Spleen (tissue), 11 donors: ENCODE measurements at regions not wholly inside any gene's neighbourhood (a gene's known extent, or its start where the extent isn't known, plus 50 kb on each side); places are given as distances from the start of the nearest gene placed in this dataset.

ENCODE experiments used
- DNase-seq: peaks from one replicate; pipeline ENCODE4 v3.0.0-alpha.2; 2020
- H3K27ac ChIP-seq, 8 donors: fragments of 200-600 bp; sonication (generic) in 7 of 8; 1 replicate in 4 of 8; 2 replicates in 4 of 8; pipeline versions ENCODE4 v1.5.0 to v1.8.0; 2016 to 2021; ENCODE audit warnings: inconsistent platforms in 4 of 8, mild to moderate bottlenecking in 4 of 8, moderate library complexity in 1 of 8
- H3K27me3 ChIP-seq, 7 donors: fragments of 200-600 bp; sonication (generic) in 6 of 7; replicated peaks in 1 of 7; 1 replicate in 4 of 7; 2 replicates in 3 of 7; pipeline versions ENCODE4 v1.5.0 to v1.8.0; 2016 to 2021; ENCODE audit warnings: inconsistent platforms in 3 of 7, mild to moderate bottlenecking in 1 of 7
- H3K36me3 ChIP-seq, 6 donors: fragments of 200-600 bp; sonication (generic) in 5 of 6; 1 replicate in 4 of 6; 2 replicates in 2 of 6; pipeline versions ENCODE4 v1.5.0 to v1.8.0; 2016 to 2021; ENCODE audit warnings: inconsistent platforms in 2 of 6
- H3K4me1 ChIP-seq, 6 donors: fragments of 200-600 bp; sonication (generic) in 5 of 6; 1 replicate in 3 of 6; 2 replicates in 3 of 6; pipeline versions ENCODE4 v1.5.0 to v1.8.0; 2016 to 2021; ENCODE audit warnings: inconsistent platforms in 3 of 6
- H3K4me3 ChIP-seq, 8 donors: fragments of 200-600 bp; sonication (generic) in 7 of 8; 1 replicate in 4 of 8; 2 replicates in 4 of 8; pipeline versions ENCODE4 v1.5.0 to v1.8.0; 2016 to 2021; ENCODE audit warnings: inconsistent platforms in 4 of 8, mild to moderate bottlenecking in 4 of 8, moderate library complexity in 2 of 8
- H3K9me3 ChIP-seq, 8 donors: fragments of 200-600 bp; sonication (generic) in 7 of 8; 1 replicate in 4 of 8; 2 replicates in 4 of 8; pipeline versions ENCODE4 v1.5.0 to v1.8.0; 2016 to 2021; ENCODE audit warnings: inconsistent platforms in 4 of 8
- CTCF ChIP-seq, 11 experiments: fragments of 200-600 bp in 7 of 11; fragments of 450-650 bp in 4 of 11; sonication (generic) in 4 of 11; IDR thresholded peaks in 8 of 11; conservative IDR thresholded peaks in 3 of 11; 1 replicate in 7 of 11; 2 replicates in 4 of 11; pipeline versions ENCODE4 v1.4.0 to v1.8.0; 2016 to 2021; ENCODE audit warnings: antibody characterized with exemption in 11 of 11, inconsistent platforms in 4 of 11, mild to moderate bottlenecking in 1 of 11
- POLR2A ChIP-seq, 3 donors: fragments of 450-650 bp; IDR thresholded peaks; one replicate each; pipeline ENCODE4 v1.5.1; 2017; ENCODE audit warnings: antibody characterized with exemption in 3 of 3, mild to moderate bottlenecking in 1 of 3
- POLR2AphosphoS5 ChIP-seq, 3 donors: sonication (generic); formaldehyde crosslinking; IDR thresholded peaks; one replicate each; pipeline ENCODE4 v1.5.1; 2017; ENCODE audit warnings: antibody characterized with exemption in 3 of 3
- WGBS, 5 donors: extraction: QIAGEN DNeasy Blood & Tissue Kit in 3 of 5; methylation state at CpG; one replicate each; pipeline versions ENCODE4 v1.1.5 to v1.1.7; 2013 to 2018; 5-methylcytosine and 5-hydroxymethylcytosine counted together
- intact Hi-C: fragments of 100-400 bp; cut with DNase I; formaldehyde crosslinking; loops from one replicate; pipeline ENCODE4 v1.15.0; 2023; ENCODE audit warnings: low total_unique reads
- donor health status: healthy with polysubstance abuse.
- donor health status: DM: no; HTN: no; CAD: no; lungs with moderate emphysema.
- donor health status: DM: no; HTN: no; CAD: no.
- donor health status: Bipolar disorder and iron deficiency.
- donor health status: healthy.
- donor health status: DM: no; HTN: no; CAD: no.
- donor health status: DM: yes; HTN: yes; CAD: no.

GRCh38 chr7:25626451-25627131 is 398.3 kb upstream of the NPVF start:
- H3K27ac ChIP-seq = no peak overlapping the region
- H3K36me3 ChIP-seq = no peaks in the 10 kb centered on the region
- no peak overlapping the region for H3K4me3 ChIP-seq
- H3K9me3 ChIP-seq = no peaks in the 10 kb centered on the region
- peaks cover 0 to 25% (median 18%) of the 10 kb centered on the region in 6 donors for H3K4me1 ChIP-seq
- H3K27me3 ChIP-seq = no peaks in the 10 kb centered on the region
- 82 to 88% (median 86%) methylated on average over 4 of the region's 4 CpGs for WGBS, 5 donors
- DNase-seq = no peak
- intact Hi-C loops = no loop called here
- no peak for TF ChIP-seq CTCF (IDR thresholded peaks at IDR 0.05 in 8 of 11, conservative IDR thresholded peaks at IDR 0.05 in 3 of 11)
- TF ChIP-seq POLR2AphosphoS5 (IDR thresholded peaks at IDR 0.05) = no peak
- TF ChIP-seq POLR2A (IDR thresholded peaks at IDR 0.05) = no peak

GRCh38 chr7:25628446-25628845 is 400.2 kb upstream of the NPVF start:
- 44 to 93% (median 70%) methylated on average over 3 of the region's 3 CpGs for WGBS, 5 donors
- Histone ChIP-seq H3K27ac (no peak overlapping the region), H3K36me3 (no peaks in the 10 kb centered on the region)

GRCh38 chr7:25632616-25633015 is 404.3 kb upstream of the NPVF start:
- no peak for DNase-seq
- H3K27me3 ChIP-seq = no peaks in the 10 kb centered on the region
- no peak for TF ChIP-seq POLR2AphosphoS5 (IDR thresholded peaks at IDR 0.05)
- TF ChIP-seq CTCF (IDR thresholded peaks at IDR 0.05 in 8 of 11, conservative IDR thresholded peaks at IDR 0.05 in 3 of 11) = no peak
- TF ChIP-seq POLR2A (IDR thresholded peaks at IDR 0.05) = no peak
- WGBS, 5 donors = 89 to 96% (median 90%) methylated on average over 5 of the region's 5 CpGs
- no peaks in the 10 kb centered on the region for H3K9me3 ChIP-seq
- H3K4me1 ChIP-seq = no peaks in the 10 kb centered on the region
- no peaks in the 10 kb centered on the region for H3K36me3 ChIP-seq
- intact Hi-C loops = no loop called here
- H3K27ac ChIP-seq = no peak overlapping the region
- no peak overlapping the region for H3K4me3 ChIP-seq

More at GRCh38 chr7:25628446-25628845, 400.2 kb upstream of the NPVF start:
- no peak overlapping the region for H3K4me3 ChIP-seq
- TF ChIP-seq CTCF (IDR thresholded peaks at IDR 0.05 in 8 of 11, conservative IDR thresholded peaks at IDR 0.05 in 3 of 11) (no peak), POLR2A (IDR thresholded peaks at IDR 0.05) (no peak), POLR2AphosphoS5 (IDR thresholded peaks at IDR 0.05) (no peak)
- H3K4me1 ChIP-seq = peaks cover 0 to 19% (median 15%) of the 10 kb centered on the region in 6 donors
- no peaks in the 10 kb centered on the region for H3K27me3 ChIP-seq
- intact Hi-C loops = no loop called here
- DNase-seq = no peak
- H3K9me3 ChIP-seq = no peaks in the 10 kb centered on the region

GRCh38 chr7:25633426-25634036 is 405.2 kb upstream of the NPVF start:
- DNase-seq = no peak
- Histone ChIP-seq H3K9me3 (no peaks in the 10 kb centered on the region), H3K27ac (no peak overlapping the region), H3K4me3 (no peak overlapping the region), H3K27me3 (no peaks in the 10 kb centered on the region), H3K4me1 (no peaks in the 10 kb centered on the region), H3K36me3 (no peaks in the 10 kb centered on the region)
- no peak for TF ChIP-seq POLR2AphosphoS5 (IDR thresholded peaks at IDR 0.05)
- TF ChIP-seq CTCF (IDR thresholded peaks at IDR 0.05 in 8 of 11, conservative IDR thresholded peaks at IDR 0.05 in 3 of 11) = no peak
- TF ChIP-seq POLR2A (IDR thresholded peaks at IDR 0.05) = no peak
- intact Hi-C loops = no loop called here
- 85 to 93% (median 88%) methylated on average over 3 of the region's 3 CpGs for WGBS, 5 donors
